H1 (cell line): ENCODE measurements at regions not wholly inside any gene's neighbourhood (a gene's known extent, or its start where the extent isn't known, plus 50 kb on each side); places are given as distances from the start of the nearest gene placed in this dataset.

Experiments used
- CTCF ChIA-PET: fragments of 300-600 bp; sonication (Branson Sonifier 250); formaldehyde crosslinking; loops from one replicate; lab custom pipeline; 2021; ENCODE audit not compliant: partially characterized antibody; lab: Charles Lee
- POLR2A ChIA-PET: fragments of 300-600 bp; sonication (Branson Sonifier 250); formaldehyde crosslinking; loops from one replicate; lab custom pipeline; 2021; ENCODE audit warnings: inconsistent platforms; ENCODE audit not compliant: partially characterized antibody; lab: Charles Lee
- DNase-seq, 2 experiments: peaks; one replicate each; pipeline versions ENCODE4 v3.0.0 to v3.0.0-alpha.2; 2010 to 2022; ENCODE audit warnings: low spot score in 2 of 2, low read depth in 1 of 2, mixed read lengths in 1 of 2
- FAIRE-seq: peaks from 2 replicates; lab custom pipeline; 2011; peaks lifted over from hg19 to GRCh38; lab: Jason Lieb, UNC
- H2AFZ ChIP-seq: 2 replicates; pipeline ENCODE4 v1.8.1; 2012; ENCODE audit warnings: low read length, inconsistent platforms
- H2AK5ac ChIP-seq: 2 replicates; pipeline ENCODE4 v1.6.1; 2013; ENCODE audit warnings: low read depth, low read length
- H2BK120ac ChIP-seq: replicated peaks from 2 replicates; pipeline ENCODE3; 2013; ENCODE audit warnings: low read depth, low read length, inconsistent platforms
- H2BK12ac ChIP-seq: 2 replicates; pipeline ENCODE4 v1.6.1; 2013; ENCODE audit warnings: low read depth, low read length
- H2BK15ac ChIP-seq: 2 replicates; pipeline ENCODE4 v1.6.1; 2013; ENCODE audit warnings: low read length
- H2BK20ac ChIP-seq: 2 replicates; pipeline ENCODE4 v1.6.1; 2013; ENCODE audit warnings: low read length
- H2BK5ac ChIP-seq: 2 replicates; pipeline ENCODE4 v1.6.1; 2013; ENCODE audit warnings: low read depth, low read length
- H3K14ac ChIP-seq: 2 replicates; pipeline ENCODE4 v1.6.1; 2013; ENCODE audit warnings: inconsistent platforms; ENCODE audit not compliant: insufficient read length
- H3K18ac ChIP-seq: 2 replicates; pipeline ENCODE4 v1.6.1; 2013; ENCODE audit warnings: low read length; ENCODE audit errors: extremely low read depth
- H3K23ac ChIP-seq: 2 replicates; pipeline ENCODE4 v1.6.1; 2013; ENCODE audit warnings: inconsistent platforms; ENCODE audit not compliant: insufficient read length
- H3K23me2 ChIP-seq: 2 replicates; pipeline ENCODE4 v1.6.1; 2013; ENCODE audit warnings: low read depth, low read length
- H3K27ac ChIP-seq: 2 replicates; pipeline ENCODE4 v1.6.1; 2011; ENCODE audit warnings: low read depth, low read length, inconsistent platforms
- H3K27me3 ChIP-seq, 4 experiments: replicated peaks in 1 of 4; 1 replicate in 1 of 4; 2 replicates in 3 of 4; pipeline versions ENCODE4 v1.6.1 to v1.8.1; 2011 to 2013; ENCODE audit warnings: low read length in 3 of 4, mild to moderate bottlenecking in 3 of 4, inconsistent platforms in 2 of 4, mixed read lengths in 2 of 4, moderate library complexity in 1 of 4; ENCODE audit not compliant: control insufficient read depth in 3 of 4, insufficient read depth in 3 of 4; ENCODE audit errors: extremely low read depth in 1 of 4
- H3K36me3 ChIP-seq, 4 experiments: 2 replicates each; pipeline versions ENCODE4 v1.6.1 to v1.8.1; 2011 to 2013; ENCODE audit warnings: mild to moderate bottlenecking in 4 of 4, low read length in 3 of 4, moderate library complexity in 2 of 4, control low read depth in 1 of 4, inconsistent platforms in 1 of 4; ENCODE audit not compliant: insufficient read depth in 4 of 4, control insufficient read depth in 2 of 4
- H3K4ac ChIP-seq: replicated peaks from 2 replicates; pipeline ENCODE3; 2013; ENCODE audit warnings: low read length, low read depth, mixed read lengths, inconsistent platforms; ENCODE audit not compliant: insufficient read length
- H3K4me1 ChIP-seq, 4 experiments: replicated peaks in 1 of 4; 1 replicate in 1 of 4; 2 replicates in 3 of 4; pipeline versions ENCODE4 v1.6.1 to v1.8.1; 2011 to 2013; ENCODE audit warnings: low read length in 3 of 4, inconsistent platforms in 2 of 4, mixed read lengths in 1 of 4; ENCODE audit not compliant: insufficient read depth in 4 of 4, control insufficient read depth in 3 of 4
- H3K4me2 ChIP-seq, 2 experiments: 2 replicates each; pipeline versions ENCODE4 v1.6.1 to v1.8.1; 2011 to 2013; ENCODE audit warnings: low read depth in 2 of 2, low read length in 2 of 2, control low read depth in 1 of 2, inconsistent platforms in 1 of 2, mild to moderate bottlenecking in 1 of 2; ENCODE audit not compliant: insufficient read depth in 1 of 2
- H3K4me3 ChIP-seq, 4 experiments: fragments of 200-600, 300-600 bp in 1 of 4; sonication (generic), shearing (Covaris generic), sonication (Bioruptor Twin) in 1 of 4; 2 replicates each; pipeline versions ENCODE4 v1.5.1 to v1.8.1; 2011 to 2016; ENCODE audit warnings: low read length in 4 of 4, low read depth in 3 of 4, control low read depth in 2 of 4, inconsistent platforms in 2 of 4, mild to moderate bottlenecking in 2 of 4, mixed read lengths in 1 of 4, moderate library complexity in 1 of 4; ENCODE audit not compliant: insufficient read depth in 2 of 4; ENCODE audit errors: extremely low read depth in 1 of 4
- H3K56ac ChIP-seq: replicated peaks from 2 replicates; pipeline ENCODE3; 2013; ENCODE audit warnings: low read depth, mild to moderate bottlenecking, mixed read lengths, low read length, inconsistent platforms; ENCODE audit not compliant: insufficient read length
- H3K79me1 ChIP-seq: 2 replicates; pipeline ENCODE4 v1.6.1; 2013; ENCODE audit warnings: low read depth, low read length, control low read depth
- H3K79me2 ChIP-seq, 2 experiments: 2 replicates each; pipeline versions ENCODE4 v1.6.1 to v1.8.1; 2012 to 2013; ENCODE audit warnings: low read length in 2 of 2, mild to moderate bottlenecking in 2 of 2, inconsistent platforms in 1 of 2; ENCODE audit not compliant: insufficient read depth in 2 of 2, control insufficient read depth in 1 of 2
- H3K9ac ChIP-seq, 4 experiments: replicated peaks in 1 of 4; 1 replicate in 1 of 4; 2 replicates in 3 of 4; pipeline versions ENCODE4 v1.6.1 to v1.8.1; 2011 to 2013; ENCODE audit warnings: low read depth in 3 of 4, low read length in 3 of 4, control low read depth in 2 of 4, mild to moderate bottlenecking in 2 of 4, moderate library complexity in 2 of 4, inconsistent platforms in 1 of 4; ENCODE audit errors: extremely low read depth in 1 of 4
- H3K9me3 ChIP-seq, 2 experiments: 2 replicates each; pipeline versions ENCODE4 v1.6.1 to v1.8.1; 2012 to 2013; ENCODE audit warnings: mild to moderate bottlenecking in 2 of 2, moderate library complexity in 2 of 2, control low read depth in 1 of 2, inconsistent platforms in 1 of 2, low read depth in 1 of 2, low read length in 1 of 2, mixed read lengths in 1 of 2; ENCODE audit not compliant: insufficient read depth in 2 of 2
- H4K20me1 ChIP-seq, 2 experiments: replicated peaks in 1 of 2; 2 replicates each; pipeline versions ENCODE3 to v1.8.1; 2011 to 2013; ENCODE audit warnings: inconsistent platforms in 2 of 2, low read length in 2 of 2, mild to moderate bottlenecking in 1 of 2; ENCODE audit not compliant: insufficient read depth in 2 of 2, control insufficient read depth in 1 of 2
- H4K5ac ChIP-seq: 2 replicates; pipeline ENCODE4 v1.6.1; 2013; ENCODE audit warnings: low read length, low read depth, mixed read lengths, inconsistent platforms; ENCODE audit not compliant: insufficient read length
- H4K8ac ChIP-seq: 2 replicates; pipeline ENCODE4 v1.8.0; 2013; ENCODE audit warnings: mild to moderate bottlenecking, moderate library complexity, low read length, inconsistent platforms; ENCODE audit not compliant: insufficient read depth; ENCODE audit errors: extremely low read depth
- H4K91ac ChIP-seq: replicated peaks from 2 replicates; pipeline ENCODE3; 2013; ENCODE audit warnings: low read length, mixed read lengths, inconsistent platforms; ENCODE audit not compliant: insufficient read length
- BCL11A ChIP-seq, 2 experiments: IDR thresholded peaks; one replicate each; pipeline ENCODE4 v1.6.1; 2011; ENCODE audit warnings: low read depth in 2 of 2, low read length in 2 of 2, mild to moderate bottlenecking in 2 of 2
- CTCF ChIP-seq, 3 experiments: IDR thresholded peaks; 1 replicate in 2 of 3; 2 replicates in 1 of 3; pipeline versions ENCODE4 v1.5.1 to v1.6.1; 2011; ENCODE audit warnings: low read length in 3 of 3, mild to moderate bottlenecking in 3 of 3, inconsistent platforms in 2 of 3, low read depth in 1 of 3, moderate library complexity in 1 of 3; ENCODE audit not compliant: insufficient read depth in 1 of 3; ENCODE audit errors: control extremely low read depth in 1 of 3
- E2F6 ChIP-seq: IDR thresholded peaks from 2 replicates; pipeline ENCODE4 v1.6.1; 2012; ENCODE audit warnings: inconsistent platforms
- EGR1 ChIP-seq: IDR thresholded peaks from 2 replicates; pipeline ENCODE4 v1.6.1; 2011; ENCODE audit warnings: low read depth, low read length, borderline replicate concordance
- FOSL1 ChIP-seq: IDR thresholded peaks from 2 replicates; pipeline ENCODE4 v1.6.1; 2011; ENCODE audit warnings: mild to moderate bottlenecking, low read depth, low read length, moderate library complexity; ENCODE audit not compliant: insufficient read depth
- HDAC2 ChIP-seq, 2 experiments: fragments of 300-600 bp in 1 of 2; sonication (generic) in 1 of 2; IDR thresholded peaks; 2 replicates each; pipeline ENCODE4 v1.6.1; 2011 to 2012; ENCODE audit warnings: low read depth in 2 of 2, low read length in 2 of 2, mild to moderate bottlenecking in 2 of 2, moderate library complexity in 2 of 2, borderline replicate concordance in 1 of 2, inconsistent platforms in 1 of 2
- JUND ChIP-seq: IDR thresholded peaks from 2 replicates; pipeline ENCODE4 v1.6.1; 2011; ENCODE audit warnings: mild to moderate bottlenecking, improper control_type of control experiment, low read length
- PHF8 ChIP-seq: fragments of 200-600 bp; sonication (generic); conservative IDR thresholded peaks from 2 replicates; pipeline ENCODE4 v1.7.1; 2012; ENCODE audit warnings: low read depth, mild to moderate bottlenecking, inconsistent platforms, low read length, moderate library complexity
- SP1 ChIP-seq: IDR thresholded peaks from 2 replicates; pipeline ENCODE4 v1.6.1; 2011; ENCODE audit warnings: low read depth, low read length
- SP2 ChIP-seq: IDR thresholded peaks from 2 replicates; pipeline ENCODE4 v1.6.1; 2012; ENCODE audit warnings: mild to moderate bottlenecking, low read length, inconsistent platforms
- SP4 ChIP-seq: IDR thresholded peaks from 2 replicates; pipeline ENCODE4 v1.6.1; 2012; ENCODE audit warnings: low read length, inconsistent platforms
- SRF ChIP-seq: IDR thresholded peaks from 2 replicates; pipeline ENCODE4 v1.6.1; 2011; ENCODE audit warnings: mild to moderate bottlenecking, low read depth, low read length, moderate library complexity
- YY1 ChIP-seq: IDR thresholded peaks from 2 replicates; pipeline ENCODE4 v1.6.1; 2011; ENCODE audit warnings: low read depth, mild to moderate bottlenecking, low read length

- FAIRE-seq, result no peak
- H2BK15ac ChIP-seq, result no peak overlapping the region
- no peaks in the 10 kb centered on the region for H3K23me2 ChIP-seq
- no peak overlapping the region for H2AFZ ChIP-seq
- no peak for DNase-seq
- H3K79me1 ChIP-seq, result no peaks in the 10 kb centered on the region
- no peak overlapping the region for H3K27ac ChIP-seq
- no peaks in the 10 kb centered on the region for H3K4me1 ChIP-seq
- no peak overlapping the region for H3K23ac ChIP-seq
- no peak overlapping the region for H2BK120ac ChIP-seq
- H3K4me2 ChIP-seq, result no peak overlapping the region
- H3K9me3 ChIP-seq, result peaks cover 0 to 4% of the 10 kb centered on the region in 2 experiments; a peak in 1 of 4 replicates
- H3K4me3 ChIP-seq, result no peak overlapping the region
- H3K36me3 ChIP-seq, result no peaks in the 10 kb centered on the region
- H3K56ac ChIP-seq, result no peak overlapping the region
- no peaks in the 10 kb centered on the region for H4K20me1 ChIP-seq
- no peak overlapping the region for H3K4ac ChIP-seq
- no peak overlapping the region for H3K18ac ChIP-seq
- no peak overlapping the region for H2BK20ac ChIP-seq
- no peak overlapping the region for H2BK5ac ChIP-seq
- H3K14ac ChIP-seq, result no peak overlapping the region
- no peak overlapping the region for H2AK5ac ChIP-seq
- CTCF ChIA-PET, result no interaction called here
- H3K27me3 ChIP-seq, result no peaks in the 10 kb centered on the region
- no peaks in the 10 kb centered on the region for H3K79me2 ChIP-seq
- no peak overlapping the region for H2BK12ac ChIP-seq
- no peak overlapping the region for H4K8ac ChIP-seq
- no peak overlapping the region for H4K91ac ChIP-seq
- POLR2A ChIA-PET, result no interaction called here
- H3K9ac ChIP-seq, result no peak overlapping the region
- H4K5ac ChIP-seq, result no peak overlapping the region
- no peak for TF ChIP-seq CTCF (IDR thresholded peaks at IDR 0.05; ENCODE audit: control extremely low read depth in 1 of 3, insufficient read depth in 1 of 3, low read depth in 1 of 3, low read length in 3 of 3)
- TF ChIP-seq JUND, result no peak
- TF ChIP-seq SP1, result no peak
- no peak for TF ChIP-seq BCL11A (IDR thresholded peaks at IDR 0.05; ENCODE audit: low read depth in 2 of 2, low read length in 2 of 2)
- no peak for TF ChIP-seq YY1
- TF ChIP-seq EGR1, result no peak
- TF ChIP-seq SP2, result no peak
- TF ChIP-seq E2F6, result no peak
- no peak for TF ChIP-seq FOSL1
- no peak for TF ChIP-seq PHF8
- TF ChIP-seq HDAC2 (IDR thresholded peaks at IDR 0.05; ENCODE audit: borderline replicate concordance in 1 of 2, low read depth in 2 of 2, low read length in 2 of 2), result no peak
- TF ChIP-seq SRF, result no peak
- TF ChIP-seq SP4, result no peak
Observed at GRCh38 chr6:54586251-54586650, 260.3 kb upstream of the FAM83B start.
